ENCODE measurements at regions not wholly inside any gene's neighbourhood (a gene's known extent, or its start where the extent isn't known, plus 50 kb on each side); places are given as distances from the start of the nearest gene placed in this dataset.

GRCh38 chr16:16904601-16905000 lies 525.7 kb downstream of the NPIPA7 start:
- no peak for DNase-seq (ENCODE audit: low read depth in 2 of 2)
- no peak for TF ChIP-seq CTCF (IDR thresholded peaks at IDR 0.05; ENCODE audit: low read depth, low read length)
- H3K4me3 ChIP-seq (replicated peaks in 1 of 2; ENCODE audit: low read depth in 2 of 2, low read length in 2 of 2), result no peak overlapping the region

- TF ChIP-seq CTCF (IDR thresholded peaks at IDR 0.05; ENCODE audit: low read depth, low read length), result no peak
- no peak overlapping the region for H3K4me3 ChIP-seq (replicated peaks in 1 of 2; ENCODE audit: low read depth in 2 of 2, low read length in 2 of 2)
- DNase-seq (ENCODE audit: low read depth in 2 of 2), result no peak
Measured at GRCh38 chr16:16905850-16906249, 526.9 kb downstream of the NPIPA7 start.

- no peak for DNase-seq (ENCODE audit: low read depth in 2 of 2)
- no peak overlapping the region for H3K4me3 ChIP-seq (replicated peaks in 1 of 2; ENCODE audit: low read depth in 2 of 2, low read length in 2 of 2)
- TF ChIP-seq CTCF (IDR thresholded peaks at IDR 0.05; ENCODE audit: low read depth, low read length), result no peak
Measured at GRCh38 chr16:16907089-16907488, 528.1 kb downstream of the NPIPA7 start.

GRCh38 chr16:16908077-16908476 lies 529.1 kb downstream of the NPIPA7 start:
- DNase-seq (ENCODE audit: low read depth in 2 of 2), result no peak
- H3K4me3 ChIP-seq (replicated peaks in 1 of 2; ENCODE audit: low read depth in 2 of 2, low read length in 2 of 2), result no peak overlapping the region
- no peak for TF ChIP-seq CTCF (IDR thresholded peaks at IDR 0.05; ENCODE audit: low read depth, low read length)

GRCh38 chr16:16909126-16909525 lies 530.2 kb downstream of the NPIPA7 start:
- no peak for TF ChIP-seq CTCF (IDR thresholded peaks at IDR 0.05; ENCODE audit: low read depth, low read length)
- H3K4me3 ChIP-seq (replicated peaks in 1 of 2; ENCODE audit: low read depth in 2 of 2, low read length in 2 of 2), result no peak overlapping the region
- DNase-seq (ENCODE audit: low read depth in 2 of 2), result no peak

GRCh38 chr16:16910666-16911065 lies 531.7 kb downstream of the NPIPA7 start:
- H3K4me3 ChIP-seq (replicated peaks in 1 of 2; ENCODE audit: low read depth in 2 of 2, low read length in 2 of 2), result no peak overlapping the region
- DNase-seq (ENCODE audit: low read depth in 2 of 2), result no peak
- TF ChIP-seq CTCF (IDR thresholded peaks at IDR 0.05; ENCODE audit: low read depth, low read length), result no peak

- no peak overlapping the region for H3K4me3 ChIP-seq (replicated peaks in 1 of 2; ENCODE audit: low read depth in 2 of 2, low read length in 2 of 2)
- no peak for TF ChIP-seq CTCF (IDR thresholded peaks at IDR 0.05; ENCODE audit: low read depth, low read length)
- no peak for DNase-seq (ENCODE audit: low read depth in 2 of 2)
Measured at GRCh38 chr16:16915771-16916170, 536.8 kb downstream of the NPIPA7 start.
